B cell (primary cell): ENCODE measurements at regions not wholly inside any gene's neighbourhood (a gene's known extent, or its start where the extent isn't known, plus 50 kb on each side); places are given as distances from the start of the nearest gene placed in this dataset.

ENCODE experiments used
- ATAC-seq: fragments of 200-7000 bp; cut with Tn5 transposase; one replicate; pipeline ENCODE4 v1.10.0; 2021; ENCODE audit warnings: low read depth, mild to moderate bottlenecking, moderate number of reproducible peaks, moderate library complexity
- CTCF ChIA-PET: fragments of 350-600 bp; sonication (Branson Sonifier 250); formaldehyde crosslinking; loops from one replicate; lab custom pipeline; 2021; ENCODE audit warnings: antibody characterized with exemption, inconsistent platforms; lab: Charles Lee
- POLR2A ChIA-PET: fragments of 350-600 bp; sonication (Branson Sonifier 250); formaldehyde crosslinking; loops from one replicate; lab custom pipeline; 2021; ENCODE audit warnings: antibody characterized with exemption; lab: Charles Lee
- DNase-seq: peaks from one replicate; pipeline ENCODE4 v3.0.0; 2013
- H2AFZ ChIP-seq: 2 replicates; pipeline ENCODE4 v1.6.1; 2012; ENCODE audit warnings: mild to moderate bottlenecking, low read depth, low read length; ENCODE audit not compliant: insufficient read depth, poor library complexity, severe bottlenecking
- H3K27ac ChIP-seq, 2 donors: 1 replicate in 1 of 2; 2 replicates in 1 of 2; pipeline ENCODE4 v1.5.1; 2012 to 2013; ENCODE audit warnings: low read length in 2 of 2, mild to moderate bottlenecking in 2 of 2, moderate library complexity in 1 of 2
- H3K27me3 ChIP-seq, 4 experiments: fragments of 200-600 bp in 1 of 4; sonication (generic) in 1 of 4; replicated peaks in 1 of 4; 1 replicate in 2 of 4; 2 replicates in 2 of 4; pipeline versions ENCODE4 v1.6.1 to v1.7.0; 2013 to 2016; ENCODE audit warnings: low read length in 3 of 4, mild to moderate bottlenecking in 2 of 4, mixed read lengths in 1 of 4, moderate library complexity in 1 of 4; ENCODE audit not compliant: insufficient read depth in 4 of 4, control insufficient read depth in 3 of 4; ENCODE audit errors: control extremely low read depth in 1 of 4
- H3K36me3 ChIP-seq, 2 experiments: replicated peaks in 1 of 2; 1 replicate in 1 of 2; 2 replicates in 1 of 2; pipeline versions ENCODE4 v1.6.1 to v1.7.1; 2013; ENCODE audit warnings: low read length in 1 of 2; ENCODE audit not compliant: insufficient read depth in 2 of 2, control insufficient read depth in 1 of 2; ENCODE audit errors: control extremely low read depth in 1 of 2, extremely low read depth in 1 of 2
- H3K4me1 ChIP-seq, 2 donors: fragments of 200-600 bp in 1 of 2; sonication (generic) in 1 of 2; 1 replicate in 1 of 2; 2 replicates in 1 of 2; pipeline versions ENCODE4 v1.5.1 to v1.6.1; 2013 to 2017; ENCODE audit warnings: low read length in 2 of 2; ENCODE audit not compliant: control insufficient read depth in 2 of 2, insufficient read depth in 2 of 2
- H3K4me2 ChIP-seq: replicated peaks from 2 replicates; pipeline ENCODE3; 2012; ENCODE audit warnings: mild to moderate bottlenecking, low read depth, low read length; ENCODE audit not compliant: poor library complexity, severe bottlenecking
- H3K4me3 ChIP-seq, 5 experiments: fragments of 200-600 bp in 1 of 5; sonication (generic) in 1 of 5; 1 replicate in 3 of 5; 2 replicates in 2 of 5; pipeline versions ENCODE4 v1.5.1 to v1.7.0; 2011 to 2016; ENCODE audit warnings: low read length in 4 of 5, mild to moderate bottlenecking in 4 of 5, low read depth in 2 of 5, control low read depth in 1 of 5, moderate library complexity in 1 of 5; ENCODE audit not compliant: insufficient read depth in 1 of 5; ENCODE audit errors: control extremely low read depth in 1 of 5, extremely low read depth in 1 of 5
- H3K79me2 ChIP-seq: fragments of 200-600 bp; sonication (generic); one replicate; pipeline ENCODE4 v1.6.0; 2016; ENCODE audit warnings: low read length; ENCODE audit not compliant: control insufficient read depth, insufficient read depth
- H3K9ac ChIP-seq: fragments of 200-600 bp; sonication (generic); 2 replicates; pipeline ENCODE4 v1.6.1; 2017; ENCODE audit warnings: mild to moderate bottlenecking, low read length, moderate library complexity
- H3K9me3 ChIP-seq, 3 donors: one replicate each; pipeline versions ENCODE4 v1.6.1 to v1.7.1; 2013; ENCODE audit warnings: low read length in 2 of 3; ENCODE audit not compliant: control insufficient read depth in 2 of 3, insufficient read depth in 1 of 3; ENCODE audit errors: control extremely low read depth in 1 of 3
- H4K20me1 ChIP-seq: 2 replicates; pipeline ENCODE4 v1.6.0; 2012; ENCODE audit warnings: mild to moderate bottlenecking, low read length; ENCODE audit not compliant: insufficient read depth, control insufficient read depth, poor library complexity, severe bottlenecking
- H3K27ac Mint-ChIP-seq: one replicate; pipeline ENCODE4 v1.8.0; 2021; ENCODE audit warnings: mixed read lengths
- H3K27me3 Mint-ChIP-seq: one replicate; pipeline ENCODE4 v1.8.0; 2021; ENCODE audit warnings: mixed read lengths
- H3K4me1 Mint-ChIP-seq: one replicate; pipeline ENCODE4 v1.8.0; 2021; ENCODE audit warnings: mixed read lengths
- H3K4me3 Mint-ChIP-seq: one replicate; pipeline ENCODE4 v1.8.0; 2021; ENCODE audit warnings: mixed read lengths
- H3K9me3 Mint-ChIP-seq: one replicate; pipeline ENCODE4 v1.8.0; 2022; ENCODE audit warnings: mixed read lengths; ENCODE audit not compliant: insufficient read depth
- CTCF ChIP-seq: fragments of 200-600 bp; IDR thresholded peaks from one replicate; pipeline ENCODE4 v1.8.0; 2022; ENCODE audit warnings: antibody characterized with exemption, mild to moderate bottlenecking
- EZH2 ChIP-seq: IDR thresholded peaks from 2 replicates; pipeline ENCODE4 v1.6.1; 2012; ENCODE audit warnings: borderline replicate concordance, low read depth, mild to moderate bottlenecking, moderate library complexity, low read length; ENCODE audit not compliant: insufficient read depth, poor library complexity, severe bottlenecking
- WGBS: methylation state at CpG from one replicate; pipeline ENCODE4 v1.1.5; 2013; ENCODE audit warnings: missing lambda C conversion rate; ENCODE audit not compliant: insufficient coverage; 5-methylcytosine and 5-hydroxymethylcytosine counted together
- intact Hi-C: fragments of 100-400 bp; cut with micrococcal nuclease; formaldehyde crosslinking; loops from one replicate; pipeline ENCODE4 v1.10.0; 2022

- Histone ChIP-seq H2AFZ (no peak overlapping the region), H3K79me2 (no peaks in the 10 kb centered on the region), H3K4me2 (no peak overlapping the region), H4K20me1 (no peaks in the 10 kb centered on the region), H3K4me1 (no peaks in the 10 kb centered on the region), H3K27ac (no peak overlapping the region), H3K9ac (no peak overlapping the region), H3K9me3 (no peaks in the 10 kb centered on the region), H3K27me3 (no peaks in the 10 kb centered on the region), H3K36me3 (no peaks in the 10 kb centered on the region), H3K4me3 (no peak overlapping the region)
- TF ChIP-seq CTCF (no peak), EZH2 (no peak)
- Mint-ChIP-seq H3K27me3 (no peaks in the 10 kb centered on the region), H3K4me1 (no peaks in the 10 kb centered on the region), H3K9me3 (no peaks in the 10 kb centered on the region), H3K4me3 (no peak overlapping the region), H3K27ac (no peak overlapping the region)
- ChIA-PET POLR2A (no interaction called here), CTCF (no interaction called here)
- intact Hi-C loops: no loop called here
- DNase-seq (no peak), ATAC-seq (no peak)
- 86% methylated on average over 1 of the region's 1 CpG for WGBS
Measured at GRCh38 chr5:114729986-114730385, 368.1 kb downstream of the KCNN2 start.

GRCh38 chr5:114727358-114727757 lies 365.5 kb downstream of the KCNN2 start:
- no peak overlapping the region for H3K27ac Mint-ChIP-seq
- TF ChIP-seq EZH2 (no peak), CTCF (no peak)

More at GRCh38 chr5:114727358-114727757, 365.5 kb downstream of the KCNN2 start:
- no peak overlapping the region for H3K9ac ChIP-seq
- no peak for ATAC-seq
- no peaks in the 10 kb centered on the region for H3K4me1 ChIP-seq
- ChIA-PET CTCF (no interaction called here), POLR2A (no interaction called here)
- Mint-ChIP-seq H3K4me3 (no peak overlapping the region), H3K9me3 (no peaks in the 10 kb centered on the region), H3K4me1 (no peaks in the 10 kb centered on the region), H3K27me3 (no peaks in the 10 kb centered on the region)
- H3K9me3 ChIP-seq: no peaks in the 10 kb centered on the region
- no peak overlapping the region for H2AFZ ChIP-seq
- no peaks in the 10 kb centered on the region for H3K79me2 ChIP-seq
- no peaks in the 10 kb centered on the region for H3K27me3 ChIP-seq
- H3K27ac ChIP-seq: no peak overlapping the region
- WGBS: 60% methylated on average over 2 of the region's 3 CpGs
- H3K4me3 ChIP-seq: no peak overlapping the region
- H4K20me1 ChIP-seq: no peaks in the 10 kb centered on the region
- no peak overlapping the region for H3K4me2 ChIP-seq
- no peaks in the 10 kb centered on the region for H3K36me3 ChIP-seq
- intact Hi-C loops: no loop called here
- no peak for DNase-seq
